ENCODE measurements at regions not wholly inside any gene's neighbourhood (a gene's known extent, or its start where the extent isn't known, plus 50 kb on each side); places are given as distances from the start of the nearest gene placed in this dataset.

DNA sequence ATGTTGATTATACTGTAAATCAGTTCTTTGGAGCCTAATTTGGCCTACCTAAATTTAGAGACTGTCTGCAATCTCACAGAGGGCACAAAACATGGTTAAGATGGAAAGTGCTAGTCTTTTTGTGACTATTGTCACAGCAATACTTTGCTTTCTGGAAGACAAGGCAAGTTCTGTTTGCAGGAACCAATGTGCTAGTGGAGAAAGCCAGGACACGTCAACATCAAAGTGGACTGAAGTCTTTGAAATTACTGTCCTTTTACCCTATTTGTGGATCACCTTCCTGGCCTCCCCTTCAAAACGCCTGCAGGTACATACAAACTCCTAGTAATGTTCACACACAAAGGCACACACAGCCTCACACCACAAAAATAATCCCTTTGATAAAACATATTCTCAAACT is 248.7 kb downstream of the MAN2A1 start:
- TF ChIP-seq CTCF (conservative IDR thresholded peaks at IDR 0.05; ENCODE audit: low read depth, low read length) = no peak
- H3K4me2 ChIP-seq = peak overlapping the region; percentile 52; the same call in 1 of the 2 replicates
- no peaks in the 10 kb centered on the region for H3K27me3 ChIP-seq (ENCODE audit: insufficient read depth, low read depth)
- H3K36me3 ChIP-seq (ENCODE audit: insufficient read depth) = no peaks in the 10 kb centered on the region
- H3K27ac ChIP-seq = no peak overlapping the region
- H3K4me1 ChIP-seq (ENCODE audit: low read depth, poor library complexity, severe bottlenecking) = peaks cover 83% of the 10 kb centered on the region
- H3K79me2 ChIP-seq (ENCODE audit: insufficient read depth, low read depth) = no peaks in the 10 kb centered on the region
- no peak overlapping the region for H2AFZ ChIP-seq (ENCODE audit: low read depth)
- H4K20me1 ChIP-seq (ENCODE audit: insufficient read depth) = no peaks in the 10 kb centered on the region
- no peak overlapping the region for H3K9ac ChIP-seq
- H3K4me3 ChIP-seq (IDR thresholded peaks at IDR 0.05; ENCODE audit: insufficient read depth, low read depth, low read length) = no peak overlapping the region

DNA sequence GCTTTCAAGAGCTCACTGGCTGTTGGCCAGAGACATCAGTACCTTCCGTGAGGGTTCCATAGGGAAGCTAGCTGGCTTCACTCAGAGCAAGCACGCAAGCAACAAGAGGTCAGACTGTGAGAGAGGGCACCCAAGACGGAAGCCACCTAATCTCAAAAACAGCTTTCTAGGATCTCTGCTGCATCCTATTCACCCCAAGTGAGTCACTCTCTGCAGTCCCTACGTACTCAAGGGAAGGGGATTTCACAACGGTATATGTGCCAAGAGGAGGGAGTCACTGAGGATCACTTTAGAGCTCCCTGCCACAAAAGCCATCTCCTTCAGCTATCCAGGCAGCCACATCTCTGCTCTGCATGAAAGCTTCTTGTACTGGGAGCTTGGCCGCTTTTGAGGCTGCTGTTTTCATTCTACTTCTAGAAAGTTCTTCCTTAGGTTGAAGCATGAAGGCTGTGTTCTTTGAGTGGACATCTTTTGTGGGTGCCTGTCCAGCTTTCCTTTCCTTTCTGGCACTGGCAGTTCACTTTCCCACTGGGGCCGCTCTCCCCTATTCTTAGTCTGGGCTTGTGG is 249.5 kb downstream of the MAN2A1 start:
- no peak overlapping the region for H3K27ac ChIP-seq
- H2AFZ ChIP-seq (ENCODE audit: low read depth) = no peak overlapping the region

GRCh38 chr5:109942646-109943045 is 252.9 kb downstream of the MAN2A1 start:
- Histone ChIP-seq H3K79me2 (ENCODE audit: insufficient read depth, low read depth) (no peaks in the 10 kb centered on the region), H3K27ac (no peak overlapping the region), H3K27me3 (ENCODE audit: insufficient read depth, low read depth) (no peaks in the 10 kb centered on the region), H4K20me1 (ENCODE audit: insufficient read depth) (no peaks in the 10 kb centered on the region), H3K4me1 (ENCODE audit: low read depth, poor library complexity, severe bottlenecking) (peaks cover 85% of the 10 kb centered on the region), H2AFZ (ENCODE audit: low read depth) (no peak overlapping the region), H3K9ac (no peak overlapping the region), H3K4me2 (no peak overlapping the region), H3K4me3 (IDR thresholded peaks at IDR 0.05; ENCODE audit: insufficient read depth, low read depth, low read length) (no peak overlapping the region), H3K36me3 (ENCODE audit: insufficient read depth) (no peaks in the 10 kb centered on the region)
- no peak for TF ChIP-seq CTCF (conservative IDR thresholded peaks at IDR 0.05; ENCODE audit: low read depth, low read length)

More for the DNA sequence above, 249.5 kb downstream of the MAN2A1 start:
- Histone ChIP-seq H3K4me1 (ENCODE audit: low read depth, poor library complexity, severe bottlenecking) (peaks cover 83% of the 10 kb centered on the region), H3K36me3 (ENCODE audit: insufficient read depth) (no peaks in the 10 kb centered on the region), H3K79me2 (ENCODE audit: insufficient read depth, low read depth) (no peaks in the 10 kb centered on the region), H4K20me1 (ENCODE audit: insufficient read depth) (no peaks in the 10 kb centered on the region), H3K4me2 (no peak overlapping the region), H3K9ac (no peak overlapping the region), H3K27me3 (ENCODE audit: insufficient read depth, low read depth) (no peaks in the 10 kb centered on the region), H3K4me3 (IDR thresholded peaks at IDR 0.05; ENCODE audit: insufficient read depth, low read depth, low read length) (no peak overlapping the region)
- TF ChIP-seq CTCF (conservative IDR thresholded peaks at IDR 0.05; ENCODE audit: low read depth, low read length) = no peak

GRCh38 chr5:109943701-109944235 is 254.0 kb downstream of the MAN2A1 start:
- no peak for TF ChIP-seq CTCF (conservative IDR thresholded peaks at IDR 0.05; ENCODE audit: low read depth, low read length)
- H3K27me3 ChIP-seq (ENCODE audit: insufficient read depth, low read depth) = no peaks in the 10 kb centered on the region
- no peak overlapping the region for H3K9ac ChIP-seq
- no peaks in the 10 kb centered on the region for H3K79me2 ChIP-seq (ENCODE audit: insufficient read depth, low read depth)
- H3K4me1 ChIP-seq (ENCODE audit: low read depth, poor library complexity, severe bottlenecking) = peaks cover 84% of the 10 kb centered on the region
- H2AFZ ChIP-seq (ENCODE audit: low read depth) = no peak overlapping the region
- H3K36me3 ChIP-seq (ENCODE audit: insufficient read depth) = no peaks in the 10 kb centered on the region
- H4K20me1 ChIP-seq (ENCODE audit: insufficient read depth) = no peaks in the 10 kb centered on the region
- H3K27ac ChIP-seq = no peak overlapping the region
- no peak overlapping the region for H3K4me3 ChIP-seq (IDR thresholded peaks at IDR 0.05; ENCODE audit: insufficient read depth, low read depth, low read length)
- H3K4me2 ChIP-seq = no peak overlapping the region

Data from KMS-11 (cell line).